ENCODE measurements at regions not wholly inside any gene's neighbourhood (a gene's known extent, or its start where the extent isn't known, plus 50 kb on each side); places are given as distances from the start of the nearest gene placed in this dataset.
A peak's percentile ranks its signal among the peaks of the same experiment; 100 is the strongest.

- H3K27me3 ChIP-seq = no peaks in the 10 kb centered on the region
- DNase-seq (no peak), ATAC-seq (peak; percentile 4)
- no peak for TF ChIP-seq CTCF (IDR thresholded peaks at IDR 0.05)
- H3K4me1 ChIP-seq = peaks cover 8% of the 10 kb centered on the region
- no peaks in the 10 kb centered on the region for H3K36me3 ChIP-seq
- intact Hi-C loops (cut with DNase I) = no loop called here
- H3K9me3 ChIP-seq = no peaks in the 10 kb centered on the region
- no peak overlapping the region for H3K27ac ChIP-seq
- no peak overlapping the region for H3K4me3 ChIP-seq
Measured at GRCh38 chr12:4117386-4118016, 156.1 kb upstream of the CCND2 start.

- Histone ChIP-seq H3K36me3 (no peaks in the 10 kb centered on the region), H3K4me1 (peaks cover 8% of the 10 kb centered on the region), H3K9me3 (no peaks in the 10 kb centered on the region), H3K27me3 (no peaks in the 10 kb centered on the region), H3K4me3 (no peak overlapping the region), H3K27ac (no peak overlapping the region)
- no peak for DNase-seq
- intact Hi-C loops (cut with DNase I) = no loop called here
- ATAC-seq = peak; percentile 5
- TF ChIP-seq CTCF (IDR thresholded peaks at IDR 0.05) = no peak
Measured at GRCh38 chr12:4116251-4117111, 157.1 kb upstream of the CCND2 start.

- H3K27me3 ChIP-seq = peaks cover 9% of the 10 kb centered on the region
- H3K4me1 ChIP-seq = peaks cover 8% of the 10 kb centered on the region
- H3K9me3 ChIP-seq = no peaks in the 10 kb centered on the region
- no peaks in the 10 kb centered on the region for H3K36me3 ChIP-seq
- ATAC-seq (no peak), DNase-seq (no peak)
- intact Hi-C loops (cut with DNase I) = no loop called here
- H3K4me3 ChIP-seq = no peak overlapping the region
- no peak overlapping the region for H3K27ac ChIP-seq
- TF ChIP-seq CTCF (IDR thresholded peaks at IDR 0.05) = no peak
Measured at GRCh38 chr12:4115570-4115969, 158.0 kb upstream of the CCND2 start.

- DNase-seq (peak; percentile 6), ATAC-seq (no peak)
- no peak for TF ChIP-seq CTCF (IDR thresholded peaks at IDR 0.05)
- H3K4me1 ChIP-seq = peaks cover 8% of the 10 kb centered on the region
- no peak overlapping the region for H3K4me3 ChIP-seq
- H3K27me3 ChIP-seq = peaks cover 13% of the 10 kb centered on the region
- H3K36me3 ChIP-seq = no peaks in the 10 kb centered on the region
- H3K27ac ChIP-seq = no peak overlapping the region
- intact Hi-C loops (cut with DNase I) = no loop called here
- no peaks in the 10 kb centered on the region for H3K9me3 ChIP-seq
Measured at GRCh38 chr12:4114986-4115385, 158.6 kb upstream of the CCND2 start.

DNA sequence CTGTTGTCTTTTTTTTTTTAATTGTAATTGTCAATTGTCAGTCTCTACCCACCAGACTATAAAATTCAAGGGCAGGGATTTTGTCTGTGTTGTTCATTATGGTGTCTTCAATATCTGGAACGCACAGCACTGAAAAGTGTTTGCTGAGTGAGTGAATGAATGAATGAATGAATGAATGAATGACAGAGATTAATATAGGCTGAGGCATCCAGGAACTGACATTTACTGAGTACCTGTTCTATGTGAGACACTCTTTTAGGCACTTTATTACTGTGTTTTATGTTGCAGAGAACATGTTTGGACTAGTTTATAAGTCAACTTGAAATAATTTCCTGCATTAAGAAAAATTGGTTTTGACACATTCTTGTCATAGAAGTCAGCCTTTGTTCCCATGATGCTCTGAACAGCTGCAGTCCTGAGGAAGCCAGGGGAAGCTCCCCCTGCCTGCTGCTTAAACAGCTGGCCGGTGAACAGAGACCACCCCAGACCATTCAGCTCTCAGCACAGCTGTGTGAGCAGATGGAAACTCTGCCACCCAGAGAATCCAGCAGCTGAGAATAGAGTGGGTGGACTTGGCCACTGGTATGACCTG is 160.7 kb upstream of the CCND2 start:
- DNase-seq = no peak
- peaks cover 6% of the 10 kb centered on the region for H3K4me1 ChIP-seq
- intact Hi-C loops (cut with DNase I) = no loop called here
- no peak overlapping the region for H3K27ac ChIP-seq
- no peaks in the 10 kb centered on the region for H3K36me3 ChIP-seq
- no peaks in the 10 kb centered on the region for H3K9me3 ChIP-seq
- TF ChIP-seq CTCF (IDR thresholded peaks at IDR 0.05) = no peak
- no peak for ATAC-seq
- H3K4me3 ChIP-seq = no peak overlapping the region
- peaks cover 13% of the 10 kb centered on the region for H3K27me3 ChIP-seq

All from upper lobe of right lung (tissue), 1 donor.